CD8-positive, alpha-beta memory T cell (primary cell): ENCODE measurements at regions not wholly inside any gene's neighbourhood (a gene's known extent, or its start where the extent isn't known, plus 50 kb on each side); places are given as distances from the start of the nearest gene placed in this dataset.

Source experiments
- CTCF ChIA-PET: fragments of 350-600 bp; sonication (Branson Sonifier 250); formaldehyde crosslinking; loops from one replicate; lab custom pipeline; 2021; ENCODE audit warnings: antibody characterized with exemption; lab: Charles Lee
- POLR2A ChIA-PET: fragments of 350-600 bp; sonication (Branson Sonifier 250); formaldehyde crosslinking; loops from one replicate; lab custom pipeline; 2021; ENCODE audit warnings: antibody characterized with exemption; lab: Charles Lee
- DNase-seq, 5 donors: peaks; one replicate each; pipeline versions ENCODE4 v3.0.0 to v3.0.0-alpha.2; 2020 to 2022; ENCODE audit warnings: mixed read lengths in 1 of 5
- H3K27ac ChIP-seq: one replicate; pipeline ENCODE4 v1.7.0; 2013; ENCODE audit warnings: low read depth, mild to moderate bottlenecking, low read length, moderate library complexity
- H3K27me3 ChIP-seq: 2 replicates; pipeline ENCODE4 v1.7.0; 2013; ENCODE audit warnings: low read length, mild to moderate bottlenecking; ENCODE audit not compliant: insufficient read depth, poor library complexity, severe bottlenecking
- H3K36me3 ChIP-seq: 2 replicates; pipeline ENCODE4 v1.7.0; 2013; ENCODE audit warnings: mild to moderate bottlenecking, low read length, moderate library complexity; ENCODE audit not compliant: insufficient read depth
- H3K4me1 ChIP-seq: 2 replicates; pipeline ENCODE4 v1.7.0; 2013; ENCODE audit warnings: mild to moderate bottlenecking, low read length, moderate library complexity; ENCODE audit not compliant: insufficient read depth
- H3K4me3 ChIP-seq: 2 replicates; pipeline ENCODE4 v1.7.0; 2013; ENCODE audit warnings: mild to moderate bottlenecking, low read length
- H3K9me3 ChIP-seq: 2 replicates; pipeline ENCODE4 v1.7.0; 2013; ENCODE audit warnings: mild to moderate bottlenecking, low read length
- H3K27ac Mint-ChIP-seq, 8 donors: one replicate each; pipeline ENCODE4 v1.8.0; 2020 to 2021; ENCODE audit warnings: mixed read lengths in 8 of 8, mild to moderate bottlenecking in 6 of 8, inconsistent platforms in 3 of 8, moderate library complexity in 3 of 8
- H3K27me3 Mint-ChIP-seq, 2 donors: one replicate each; pipeline ENCODE4 v1.8.0; 2020 to 2021; ENCODE audit warnings: mixed read lengths in 2 of 2, mild to moderate bottlenecking in 1 of 2, moderate library complexity in 1 of 2
- H3K36me3 Mint-ChIP-seq, 3 donors: one replicate each; pipeline ENCODE4 v1.8.0; 2020 to 2021; ENCODE audit warnings: mixed read lengths in 3 of 3, inconsistent platforms in 1 of 3, mild to moderate bottlenecking in 1 of 3
- H3K4me1 Mint-ChIP-seq, 3 donors: one replicate each; pipeline ENCODE4 v1.8.0; 2020 to 2021; ENCODE audit warnings: mixed read lengths in 3 of 3, inconsistent platforms in 1 of 3, mild to moderate bottlenecking in 1 of 3
- H3K4me3 Mint-ChIP-seq, 7 donors: one replicate each; pipeline ENCODE4 v1.8.0; 2020 to 2021; ENCODE audit warnings: mixed read lengths in 7 of 7, mild to moderate bottlenecking in 6 of 7, moderate library complexity in 4 of 7, inconsistent platforms in 2 of 7
- H3K9me3 Mint-ChIP-seq, 5 donors: one replicate each; pipeline ENCODE4 v1.8.0; 2020 to 2022; ENCODE audit warnings: mixed read lengths in 5 of 5, mild to moderate bottlenecking in 3 of 5, moderate library complexity in 2 of 5, inconsistent platforms in 1 of 5

- peaks cover 0 to 5% (median 0%) of the 10 kb centered on the region in 3 donors for H3K4me1 Mint-ChIP-seq
- no peaks in the 10 kb centered on the region for H3K9me3 Mint-ChIP-seq
- no peak overlapping the region for H3K27ac ChIP-seq
- no peaks in the 10 kb centered on the region for H3K4me1 ChIP-seq
- H3K4me3 ChIP-seq = no peak overlapping the region
- ChIA-PET CTCF (no interaction called here), POLR2A (no interaction called here)
- peaks cover 0 to 6% (median 0%) of the 10 kb centered on the region in 3 donors for H3K36me3 Mint-ChIP-seq
- no peak for DNase-seq
- peaks cover 0 to 3% of the 10 kb centered on the region in 2 donors for H3K27me3 Mint-ChIP-seq
- H3K9me3 ChIP-seq = no peaks in the 10 kb centered on the region
- no peaks in the 10 kb centered on the region for H3K36me3 ChIP-seq
- no peaks in the 10 kb centered on the region for H3K27me3 ChIP-seq
- no peak overlapping the region for H3K27ac Mint-ChIP-seq
- H3K4me3 Mint-ChIP-seq = no peak overlapping the region
Observed at GRCh38 chr6:150651808-150652470, 52.3 kb downstream of the PLEKHG1 start.

- Histone ChIP-seq H3K4me1 (no peaks in the 10 kb centered on the region), H3K27ac (no peak overlapping the region), H3K27me3 (no peaks in the 10 kb centered on the region), H3K36me3 (no peaks in the 10 kb centered on the region), H3K9me3 (no peaks in the 10 kb centered on the region), H3K4me3 (no peak overlapping the region)
- Mint-ChIP-seq H3K36me3 (peaks cover 0 to 6% (median 0%) of the 10 kb centered on the region in 3 donors), H3K27me3 (peaks cover 0 to 3% of the 10 kb centered on the region in 2 donors), H3K4me3 (no peak overlapping the region), H3K27ac (no peak overlapping the region), H3K9me3 (no peaks in the 10 kb centered on the region), H3K4me1 (peaks cover 0 to 5% (median 0%) of the 10 kb centered on the region in 3 donors)
- POLR2A ChIA-PET = no interaction called here
- CTCF ChIA-PET = no interaction called here
- DNase-seq = no peak
Observed at GRCh38 chr6:150652848-150653613, 53.3 kb downstream of the PLEKHG1 start.

GRCh38 chr6:150654608-150655007 lies 54.9 kb downstream of the PLEKHG1 start:
- POLR2A ChIA-PET = no interaction called here

GRCh38 chr6:150656156-150656555 lies 56.5 kb downstream of the PLEKHG1 start:
- ChIA-PET POLR2A (no interaction called here), CTCF (no interaction called here)
- no peaks in the 10 kb centered on the region for H3K27me3 ChIP-seq
- H3K9me3 Mint-ChIP-seq = no peaks in the 10 kb centered on the region
- peaks cover 0 to 3% of the 10 kb centered on the region in 2 donors for H3K27me3 Mint-ChIP-seq
- no peak overlapping the region for H3K4me3 Mint-ChIP-seq
- DNase-seq = no peak
- no peaks in the 10 kb centered on the region for H3K9me3 ChIP-seq
- peaks cover 0 to 5% (median 0%) of the 10 kb centered on the region in 3 donors for H3K4me1 Mint-ChIP-seq
- no peaks in the 10 kb centered on the region for H3K4me1 ChIP-seq
- H3K27ac Mint-ChIP-seq = no peak overlapping the region
- no peaks in the 10 kb centered on the region for H3K36me3 ChIP-seq
- H3K27ac ChIP-seq = no peak overlapping the region
- H3K4me3 ChIP-seq = no peak overlapping the region
- H3K36me3 Mint-ChIP-seq = peaks cover 0 to 3% (median 0%) of the 10 kb centered on the region in 3 donors

More at GRCh38 chr6:150654608-150655007, 54.9 kb downstream of the PLEKHG1 start:
- Histone ChIP-seq H3K27ac (no peak overlapping the region), H3K4me1 (no peaks in the 10 kb centered on the region), H3K36me3 (no peaks in the 10 kb centered on the region), H3K27me3 (no peaks in the 10 kb centered on the region), H3K4me3 (no peak overlapping the region), H3K9me3 (no peaks in the 10 kb centered on the region)
- no peak overlapping the region for H3K27ac Mint-ChIP-seq
- H3K36me3 Mint-ChIP-seq = peaks cover 0 to 6% (median 0%) of the 10 kb centered on the region in 3 donors
- peaks cover 0 to 5% (median 0%) of the 10 kb centered on the region in 3 donors for H3K4me1 Mint-ChIP-seq
- H3K4me3 Mint-ChIP-seq = no peak overlapping the region
- CTCF ChIA-PET = no interaction called here
- peaks cover 0 to 3% of the 10 kb centered on the region in 2 donors for H3K27me3 Mint-ChIP-seq
- DNase-seq = no peak
- no peaks in the 10 kb centered on the region for H3K9me3 Mint-ChIP-seq

- Mint-ChIP-seq H3K36me3 (peaks cover 0 to 1% (median 0%) of the 10 kb centered on the region in 3 donors), H3K4me3 (no peak overlapping the region), H3K27me3 (peaks cover 0 to 1% of the 10 kb centered on the region in 2 donors), H3K4me1 (no peaks in the 10 kb centered on the region), H3K27ac (no peak overlapping the region), H3K9me3 (no peaks in the 10 kb centered on the region)
- no peak for DNase-seq
- Histone ChIP-seq H3K4me1 (no peaks in the 10 kb centered on the region), H3K36me3 (no peaks in the 10 kb centered on the region), H3K9me3 (no peaks in the 10 kb centered on the region), H3K4me3 (no peak overlapping the region), H3K27me3 (no peaks in the 10 kb centered on the region), H3K27ac (no peak overlapping the region)
- ChIA-PET POLR2A (no interaction called here), CTCF (no interaction called here)
Observed at GRCh38 chr6:150658421-150658820, 58.7 kb downstream of the PLEKHG1 start.

GRCh38 chr6:150659046-150659763 lies 59.5 kb downstream of the PLEKHG1 start:
- no peak overlapping the region for H3K27ac Mint-ChIP-seq
- H3K4me3 ChIP-seq = no peak overlapping the region
- H3K9me3 ChIP-seq = no peaks in the 10 kb centered on the region
- H3K4me1 Mint-ChIP-seq = peaks cover 0 to 4% (median 0%) of the 10 kb centered on the region in 3 donors
- H3K9me3 Mint-ChIP-seq = no peaks in the 10 kb centered on the region
- peaks cover 0 to 1% (median 0%) of the 10 kb centered on the region in 3 donors for H3K36me3 Mint-ChIP-seq
- ChIA-PET CTCF (interaction anchor here (1.0 kb wide), 1 partner anchor 20 kb away, joined by 3 read pairs; no protein-coding TSS in a partner anchor), POLR2A (no interaction called here)
- no peaks in the 10 kb centered on the region for H3K36me3 ChIP-seq
- H3K27me3 ChIP-seq = no peaks in the 10 kb centered on the region
- no peak for DNase-seq
- no peak overlapping the region for H3K4me3 Mint-ChIP-seq
- H3K27me3 Mint-ChIP-seq = peaks cover 0 to 1% of the 10 kb centered on the region in 2 donors
- no peaks in the 10 kb centered on the region for H3K4me1 ChIP-seq
- no peak overlapping the region for H3K27ac ChIP-seq

- H3K27ac ChIP-seq = no peak overlapping the region
- POLR2A ChIA-PET = interaction anchor here (0.6 kb wide), 1 partner anchor 41 kb away, joined by 3 read pairs; no protein-coding TSS in a partner anchor
- CTCF ChIA-PET = no interaction called here
Observed at GRCh38 chr6:150661216-150662007, 61.7 kb downstream of the PLEKHG1 start.

More at GRCh38 chr6:150661216-150662007, 61.7 kb downstream of the PLEKHG1 start:
- Mint-ChIP-seq H3K27ac (no peak overlapping the region), H3K36me3 (no peaks in the 10 kb centered on the region), H3K27me3 (no peaks in the 10 kb centered on the region), H3K4me1 (peaks cover 0 to 8% (median 5%) of the 10 kb centered on the region in 3 donors), H3K4me3 (no peak overlapping the region), H3K9me3 (no peaks in the 10 kb centered on the region)
- Histone ChIP-seq H3K9me3 (no peaks in the 10 kb centered on the region), H3K4me3 (no peak overlapping the region), H3K4me1 (no peaks in the 10 kb centered on the region), H3K36me3 (no peaks in the 10 kb centered on the region), H3K27me3 (no peaks in the 10 kb centered on the region)
- no peak for DNase-seq
